GM23338 (cell line): ENCODE measurements at regions not wholly inside any gene's neighbourhood (a gene's known extent, or its start where the extent isn't known, plus 50 kb on each side); places are given as distances from the start of the nearest gene placed in this dataset.

ENCODE experiments used
- ATAC-seq: fragments of 200-7000 bp; cut with Tn5 transposase; 3 replicates; pipeline ENCODE4 v1.9.1; 2020
- DNase-seq: peaks from one replicate; pipeline ENCODE4 v3.0.0-alpha.2; 2015; ENCODE audit warnings: low spot score
- H2AFZ ChIP-seq: fragments of 200-600 bp; sonication (generic); 2 replicates; pipeline ENCODE4 v1.8.0; 2016; ENCODE audit warnings: antibody characterized with exemption, mild to moderate bottlenecking, moderate library complexity
- H3F3A ChIP-seq: fragments of 200-600 bp; sonication (generic); replicated peaks from 2 replicates; pipeline ENCODE4 v1.8.0; 2017; ENCODE audit warnings: antibody characterized with exemption, mixed run types, low read depth
- H3K27ac ChIP-seq: fragments of 200-600 bp; sonication (generic); 2 replicates; pipeline ENCODE4 v1.6.1; 2016; ENCODE audit warnings: low read depth
- H3K27me3 ChIP-seq: fragments of 200-600 bp; sonication (generic); 2 replicates; pipeline ENCODE4 v1.8.0; 2016; ENCODE audit warnings: mild to moderate bottlenecking, mixed run types, moderate library complexity; ENCODE audit not compliant: insufficient read depth
- H3K36me3 ChIP-seq: fragments of 200-600 bp; sonication (generic); 2 replicates; pipeline ENCODE4 v1.8.0; 2016; ENCODE audit warnings: mild to moderate bottlenecking; ENCODE audit not compliant: insufficient read depth
- H3K4me1 ChIP-seq: fragments of 200-600 bp; sonication (generic); 2 replicates; pipeline ENCODE4 v1.8.0; 2016; ENCODE audit warnings: mild to moderate bottlenecking, moderate library complexity; ENCODE audit not compliant: insufficient read depth
- H3K4me2 ChIP-seq: fragments of 200-600 bp; sonication (generic); 2 replicates; pipeline ENCODE4 v1.7.1; 2017; ENCODE audit warnings: mixed run types
- H3K4me3 ChIP-seq: fragments of 200-600 bp; sonication (generic); 2 replicates; pipeline ENCODE4 v1.6.1; 2016; ENCODE audit warnings: mixed run types
- H3K79me2 ChIP-seq: fragments of 200-600 bp; sonication (generic); replicated peaks from 2 replicates; pipeline ENCODE4 v1.8.0; 2017; ENCODE audit warnings: mild to moderate bottlenecking; ENCODE audit not compliant: insufficient read depth
- H3K9me2 ChIP-seq: fragments of 200-600 bp; sonication (generic); 2 replicates; pipeline ENCODE4 v1.8.0; 2017; ENCODE audit not compliant: insufficient read depth
- H4K20me1 ChIP-seq: fragments of 200-600 bp; sonication (generic); replicated peaks from 2 replicates; pipeline ENCODE4 v1.8.0; 2017; ENCODE audit warnings: mild to moderate bottlenecking; ENCODE audit not compliant: insufficient read depth
- H3K27ac Mint-ChIP-seq: 2 replicates; pipeline ENCODE4 v1.8.0; 2020; ENCODE audit warnings: inconsistent platforms, mild to moderate bottlenecking, moderate library complexity, mixed read lengths
- H3K27me3 Mint-ChIP-seq: 3 replicates; pipeline ENCODE4 v1.8.0; 2022; ENCODE audit warnings: low read depth, mild to moderate bottlenecking, moderate library complexity, mixed read lengths, inconsistent platforms; ENCODE audit not compliant: insufficient read depth, poor library complexity
- H3K36me3 Mint-ChIP-seq: 3 replicates; pipeline ENCODE4 v1.8.0; 2021; ENCODE audit warnings: low read depth, mild to moderate bottlenecking, inconsistent platforms, moderate library complexity, mixed read lengths
- H3K4me1 Mint-ChIP-seq: 3 replicates; pipeline ENCODE4 v1.8.0; 2020; ENCODE audit warnings: mild to moderate bottlenecking, inconsistent platforms, mixed read lengths
- H3K4me3 Mint-ChIP-seq: 3 replicates; pipeline ENCODE4 v1.8.0; 2021; ENCODE audit warnings: moderate library complexity, mild to moderate bottlenecking, inconsistent platforms, mixed read lengths
- H3K9me3 Mint-ChIP-seq: 3 replicates; pipeline ENCODE4 v1.8.0; 2020; ENCODE audit warnings: moderate library complexity, mild to moderate bottlenecking, inconsistent platforms, mixed read lengths
- CREB1 ChIP-seq: fragments of 250-450 bp; sonication (Bioruptor Pico); IDR thresholded peaks from 2 replicates; pipeline ENCODE4 v1.5.0; 2020; ENCODE audit warnings: low read depth, mild to moderate bottlenecking, moderate library complexity
- JUNB ChIP-seq: IDR thresholded peaks from one replicate; pipeline ENCODE4 v1.6.1; 2016; ENCODE audit warnings: antibody characterized with exemption; ENCODE audit not compliant: unreplicated experiment
- NANOG ChIP-seq: IDR thresholded peaks from 2 replicates; pipeline ENCODE4 v1.6.1; 2016; ENCODE audit warnings: antibody characterized with exemption, borderline replicate concordance
- REST ChIP-seq: IDR thresholded peaks from one replicate; pipeline ENCODE4 v1.6.1; 2018; ENCODE audit warnings: antibody characterized with exemption; ENCODE audit not compliant: unreplicated experiment
- STAT1 ChIP-seq: IDR thresholded peaks from one replicate; pipeline ENCODE4 v1.6.1; 2016; ENCODE audit warnings: antibody characterized with exemption; ENCODE audit not compliant: unreplicated experiment
- ZNF114 ChIP-seq: fragments of 250-450 bp; sonication (Bioruptor Pico); IDR thresholded peaks from 2 replicates; pipeline ENCODE4 v1.5.0; 2020; ENCODE audit warnings: mild to moderate bottlenecking, moderate library complexity
- ZNF331 ChIP-seq: fragments of 250-450 bp; sonication (Bioruptor Pico); IDR thresholded peaks from 2 replicates; pipeline ENCODE4 v1.5.0; 2020; ENCODE audit warnings: low read depth, mild to moderate bottlenecking, moderate library complexity
- TF ChIP-seq, protein P1 (sequence below), 2 experiments: fragments of 200-600 bp in 1 of 2; sonication (generic) in 1 of 2; conservative IDR thresholded peaks; 2 replicates each; pipeline versions ENCODE4 v1.5.1 to v1.6.1; 2016 to 2017; ENCODE audit warnings: antibody characterized with exemption in 2 of 2, low read depth in 2 of 2, mild to moderate bottlenecking in 2 of 2, moderate library complexity in 1 of 2
- TF ChIP-seq, protein P2 (sequence below): fragments of 250-450 bp; sonication (Bioruptor Pico); IDR thresholded peaks from 2 replicates; pipeline ENCODE4 v1.5.0; 2020; ENCODE audit warnings: mild to moderate bottlenecking, moderate library complexity

DNA sequence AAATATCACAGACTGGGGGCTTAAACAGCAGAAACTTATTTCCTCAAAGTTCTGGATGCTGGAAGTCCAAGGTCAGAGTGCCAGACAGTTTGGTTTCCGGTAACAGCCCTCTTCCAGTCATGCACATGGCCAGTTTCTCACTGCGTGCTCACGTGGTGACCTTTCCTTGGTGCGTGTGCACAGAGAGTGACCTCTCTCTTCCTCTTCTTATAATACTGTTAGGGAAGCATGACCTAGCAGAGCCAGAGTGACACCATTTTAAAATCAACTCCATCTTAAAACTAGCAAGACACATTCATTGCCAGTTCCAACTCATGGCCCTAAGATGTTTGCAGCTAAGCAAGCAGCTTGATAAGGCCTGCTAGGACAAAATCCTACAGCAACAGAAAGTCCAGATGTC is 221.5 kb upstream of the DAAM1 start:
- no peaks in the 10 kb centered on the region for H3K79me2 ChIP-seq
- H3K27me3 ChIP-seq = no peaks in the 10 kb centered on the region
- Mint-ChIP-seq H3K9me3 (no peaks in the 10 kb centered on the region), H3K36me3 (no peaks in the 10 kb centered on the region), H3K4me1 (peaks cover 15% of the 10 kb centered on the region), H3K4me3 (no peak overlapping the region), H3K27ac (no peak overlapping the region), H3K27me3 (no peaks in the 10 kb centered on the region)
- H4K20me1 ChIP-seq = no peaks in the 10 kb centered on the region
- no peaks in the 10 kb centered on the region for H3K36me3 ChIP-seq
- no peak for TF ChIP-seq CREB1 (CRISPR knock-in tag)
- TF ChIP-seq ZNF114 (CRISPR knock-in tag) = no peak
- no peak for TF ChIP-seq NANOG
- TF ChIP-seq, protein P1, sequence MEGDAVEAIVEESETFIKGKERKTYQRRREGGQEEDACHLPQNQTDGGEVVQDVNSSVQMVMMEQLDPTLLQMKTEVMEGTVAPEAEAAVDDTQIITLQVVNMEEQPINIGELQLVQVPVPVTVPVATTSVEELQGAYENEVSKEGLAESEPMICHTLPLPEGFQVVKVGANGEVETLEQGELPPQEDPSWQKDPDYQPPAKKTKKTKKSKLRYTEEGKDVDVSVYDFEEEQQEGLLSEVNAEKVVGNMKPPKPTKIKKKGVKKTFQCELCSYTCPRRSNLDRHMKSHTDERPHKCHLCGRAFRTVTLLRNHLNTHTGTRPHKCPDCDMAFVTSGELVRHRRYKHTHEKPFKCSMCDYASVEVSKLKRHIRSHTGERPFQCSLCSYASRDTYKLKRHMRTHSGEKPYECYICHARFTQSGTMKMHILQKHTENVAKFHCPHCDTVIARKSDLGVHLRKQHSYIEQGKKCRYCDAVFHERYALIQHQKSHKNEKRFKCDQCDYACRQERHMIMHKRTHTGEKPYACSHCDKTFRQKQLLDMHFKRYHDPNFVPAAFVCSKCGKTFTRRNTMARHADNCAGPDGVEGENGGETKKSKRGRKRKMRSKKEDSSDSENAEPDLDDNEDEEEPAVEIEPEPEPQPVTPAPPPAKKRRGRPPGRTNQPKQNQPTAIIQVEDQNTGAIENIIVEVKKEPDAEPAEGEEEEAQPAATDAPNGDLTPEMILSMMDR (conservative IDR thresholded peaks at IDR 0.05; ENCODE audit: low read depth in 2 of 2) = no peak
- TF ChIP-seq ZNF331 = no peak
- no peak for TF ChIP-seq STAT1
- no peak for TF ChIP-seq REST
- TF ChIP-seq, protein P2, sequence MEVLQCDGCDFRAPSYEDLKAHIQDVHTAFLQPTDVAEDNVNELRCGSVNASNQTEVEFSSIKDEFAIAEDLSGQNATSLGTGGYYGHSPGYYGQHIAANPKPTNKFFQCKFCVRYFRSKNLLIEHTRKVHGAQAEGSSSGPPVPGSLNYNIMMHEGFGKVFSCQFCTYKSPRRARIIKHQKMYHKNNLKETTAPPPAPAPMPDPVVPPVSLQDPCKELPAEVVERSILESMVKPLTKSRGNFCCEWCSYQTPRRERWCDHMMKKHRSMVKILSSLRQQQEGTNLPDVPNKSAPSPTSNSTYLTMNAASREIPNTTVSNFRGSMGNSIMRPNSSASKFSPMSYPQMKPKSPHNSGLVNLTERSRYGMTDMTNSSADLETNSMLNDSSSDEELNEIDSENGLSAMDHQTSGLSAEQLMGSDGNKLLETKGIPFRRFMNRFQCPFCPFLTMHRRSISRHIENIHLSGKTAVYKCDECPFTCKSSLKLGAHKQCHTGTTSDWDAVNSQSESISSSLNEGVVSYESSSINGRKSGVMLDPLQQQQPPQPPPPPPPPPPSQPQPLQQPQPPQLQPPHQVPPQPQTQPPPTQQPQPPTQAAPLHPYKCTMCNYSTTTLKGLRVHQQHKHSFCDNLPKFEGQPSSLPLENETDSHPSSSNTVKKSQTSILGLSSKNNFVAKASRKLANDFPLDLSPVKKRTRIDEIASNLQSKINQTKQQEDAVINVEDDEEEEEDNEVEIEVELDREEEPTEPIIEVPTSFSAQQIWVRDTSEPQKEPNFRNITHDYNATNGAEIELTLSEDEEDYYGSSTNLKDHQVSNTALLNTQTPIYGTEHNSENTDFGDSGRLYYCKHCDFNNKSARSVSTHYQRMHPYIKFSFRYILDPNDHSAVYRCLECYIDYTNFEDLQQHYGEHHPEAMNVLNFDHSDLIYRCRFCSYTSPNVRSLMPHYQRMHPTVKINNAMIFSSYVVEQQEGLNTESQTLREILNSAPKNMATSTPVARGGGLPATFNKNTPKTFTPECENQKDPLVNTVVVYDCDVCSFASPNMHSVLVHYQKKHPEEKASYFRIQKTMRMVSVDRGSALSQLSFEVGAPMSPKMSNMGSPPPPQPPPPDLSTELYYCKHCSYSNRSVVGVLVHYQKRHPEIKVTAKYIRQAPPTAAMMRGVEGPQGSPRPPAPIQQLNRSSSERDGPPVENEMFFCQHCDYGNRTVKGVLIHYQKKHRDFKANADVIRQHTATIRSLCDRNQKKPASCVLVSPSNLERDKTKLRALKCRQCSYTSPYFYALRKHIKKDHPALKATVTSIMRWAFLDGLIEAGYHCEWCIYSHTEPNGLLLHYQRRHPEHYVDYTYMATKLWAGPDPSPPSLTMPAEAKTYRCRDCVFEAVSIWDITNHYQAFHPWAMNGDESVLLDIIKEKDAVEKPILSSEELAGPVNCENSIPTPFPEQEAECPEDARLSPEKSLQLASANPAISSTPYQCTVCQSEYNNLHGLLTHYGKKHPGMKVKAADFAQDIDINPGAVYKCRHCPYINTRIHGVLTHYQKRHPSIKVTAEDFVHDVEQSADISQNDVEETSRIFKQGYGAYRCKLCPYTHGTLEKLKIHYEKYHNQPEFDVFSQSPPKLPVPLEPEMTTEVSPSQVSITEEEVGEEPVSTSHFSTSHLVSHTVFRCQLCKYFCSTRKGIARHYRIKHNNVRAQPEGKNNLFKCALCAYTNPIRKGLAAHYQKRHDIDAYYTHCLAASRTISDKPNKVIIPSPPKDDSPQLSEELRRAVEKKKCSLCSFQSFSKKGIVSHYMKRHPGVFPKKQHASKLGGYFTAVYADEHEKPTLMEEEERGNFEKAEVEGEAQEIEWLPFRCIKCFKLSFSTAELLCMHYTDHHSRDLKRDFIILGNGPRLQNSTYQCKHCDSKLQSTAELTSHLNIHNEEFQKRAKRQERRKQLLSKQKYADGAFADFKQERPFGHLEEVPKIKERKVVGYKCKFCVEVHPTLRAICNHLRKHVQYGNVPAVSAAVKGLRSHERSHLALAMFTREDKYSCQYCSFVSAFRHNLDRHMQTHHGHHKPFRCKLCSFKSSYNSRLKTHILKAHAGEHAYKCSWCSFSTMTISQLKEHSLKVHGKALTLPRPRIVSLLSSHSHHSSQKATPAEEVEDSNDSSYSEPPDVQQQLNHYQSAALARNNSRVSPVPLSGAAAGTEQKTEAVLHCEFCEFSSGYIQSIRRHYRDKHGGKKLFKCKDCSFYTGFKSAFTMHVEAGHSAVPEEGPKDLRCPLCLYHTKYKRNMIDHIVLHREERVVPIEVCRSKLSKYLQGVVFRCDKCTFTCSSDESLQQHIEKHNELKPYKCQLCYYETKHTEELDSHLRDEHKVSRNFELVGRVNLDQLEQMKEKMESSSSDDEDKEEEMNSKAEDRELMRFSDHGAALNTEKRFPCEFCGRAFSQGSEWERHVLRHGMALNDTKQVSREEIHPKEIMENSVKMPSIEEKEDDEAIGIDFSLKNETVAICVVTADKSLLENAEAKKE (CRISPR knock-in tag) = no peak
- TF ChIP-seq JUNB = no peak
- no peak overlapping the region for H3K27ac ChIP-seq
- no peak overlapping the region for H3K4me3 ChIP-seq
- peaks cover 4% of the 10 kb centered on the region; the same call in 1 of the 2 replicates for H3K9me2 ChIP-seq
- H3F3A ChIP-seq = no peaks in the 10 kb centered on the region
- no peak overlapping the region for H2AFZ ChIP-seq
- no peak overlapping the region for H3K4me2 ChIP-seq
- no peak for DNase-seq
- peaks cover 24% of the 10 kb centered on the region for H3K4me1 ChIP-seq
- ATAC-seq = no peak
